HG03103 (cell line): ENCODE measurements at regions not wholly inside any gene's neighbourhood (a gene's known extent, or its start where the extent isn't known, plus 50 kb on each side); places are given as distances from the start of the nearest gene placed in this dataset.
"Not testable (repeated sequence)": the region's sequence is repeated elsewhere in the genome, so short reads cannot be mapped to it uniquely, and the experiment has no call there.

Source experiments
- ATAC-seq: cut with Tn5 transposase; IDR thresholded peaks from one replicate; pipeline ENCODE4 v1.9.1; 2021; ENCODE audit warnings: low read depth; ENCODE audit not compliant: unreplicated experiment

GRCh38 chr1:143786381-143786780 is 185.4 kb downstream of the FAM72C start:
- ATAC-seq: not testable (repeated sequence)

DNA sequence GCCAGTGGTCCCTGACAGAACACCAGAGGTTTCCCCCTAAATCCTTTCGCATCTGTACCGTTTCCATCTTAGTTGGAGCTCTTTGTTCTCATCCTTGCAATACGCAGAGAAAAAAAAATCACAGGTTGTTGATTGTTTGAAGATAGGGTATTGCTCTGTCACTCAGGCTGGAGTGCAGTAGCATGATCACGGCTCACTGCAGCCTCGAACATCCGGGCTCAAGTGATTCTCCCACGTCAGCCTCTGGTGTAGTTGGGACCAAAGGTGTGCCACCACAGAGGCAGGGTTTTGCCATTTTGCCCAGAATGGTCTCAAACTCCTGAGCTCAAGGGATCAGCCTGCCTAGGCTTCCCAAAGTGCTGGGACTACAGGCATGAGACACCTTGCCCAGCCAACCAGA is 185.9 kb downstream of the FAM72C start:
- ATAC-seq: not testable (repeated sequence)

DNA sequence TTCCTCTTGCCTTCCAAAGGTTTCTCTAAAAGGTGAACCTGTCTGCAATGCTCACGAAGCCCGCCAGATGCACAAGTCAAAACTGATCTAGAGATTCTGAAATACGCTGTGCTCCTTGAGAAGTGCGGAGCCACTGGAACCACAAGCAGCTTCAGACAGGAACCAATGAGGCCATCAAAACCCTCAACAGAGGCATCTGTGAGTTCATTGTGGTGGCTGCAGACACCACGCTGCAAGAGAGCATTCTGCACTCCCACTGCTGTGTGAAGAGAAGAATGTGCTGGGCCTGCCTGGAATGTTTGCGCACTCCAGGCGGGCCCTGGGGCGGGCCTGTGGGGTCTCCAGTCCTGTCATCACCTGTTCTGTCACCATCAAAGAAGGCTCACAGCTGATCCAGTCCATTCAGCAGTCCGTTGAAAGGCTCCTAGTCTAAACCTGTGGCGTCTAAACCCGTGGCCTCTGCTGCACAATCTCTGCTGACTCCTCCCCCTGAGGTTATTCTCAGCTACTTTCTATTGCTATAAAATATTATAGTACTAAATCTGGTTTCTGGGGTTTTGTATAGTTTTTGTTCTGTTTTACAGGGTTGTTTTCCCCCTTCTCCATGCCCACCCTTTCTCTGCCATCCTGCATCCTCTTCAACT is 187.4 kb downstream of the FAM72C start:
- not testable (repeated sequence) for ATAC-seq

DNA sequence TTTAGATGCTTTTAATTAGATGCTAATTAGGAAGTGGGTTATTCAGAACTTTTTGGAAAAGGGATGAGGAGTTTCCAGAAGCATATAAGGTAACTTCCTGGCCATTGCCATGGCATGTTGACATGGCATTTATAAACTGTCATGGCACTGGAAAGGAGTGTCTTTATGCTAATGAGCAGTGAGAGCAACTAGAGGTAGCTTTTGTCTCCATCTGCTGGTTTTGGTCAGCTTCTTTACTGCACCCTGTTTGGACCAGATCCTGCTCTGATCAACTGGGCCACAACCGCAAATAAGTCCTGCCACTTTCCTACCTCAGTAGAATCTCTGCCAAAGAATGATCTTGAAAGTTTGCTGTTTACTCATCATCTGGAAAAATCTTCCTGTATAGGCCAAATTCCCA is 193.6 kb downstream of the FAM72C start:
- not testable (repeated sequence) for ATAC-seq

GRCh38 chr1:143764831-143765230 is 207.0 kb downstream of the FAM72C start:
- not testable (repeated sequence) for ATAC-seq

DNA sequence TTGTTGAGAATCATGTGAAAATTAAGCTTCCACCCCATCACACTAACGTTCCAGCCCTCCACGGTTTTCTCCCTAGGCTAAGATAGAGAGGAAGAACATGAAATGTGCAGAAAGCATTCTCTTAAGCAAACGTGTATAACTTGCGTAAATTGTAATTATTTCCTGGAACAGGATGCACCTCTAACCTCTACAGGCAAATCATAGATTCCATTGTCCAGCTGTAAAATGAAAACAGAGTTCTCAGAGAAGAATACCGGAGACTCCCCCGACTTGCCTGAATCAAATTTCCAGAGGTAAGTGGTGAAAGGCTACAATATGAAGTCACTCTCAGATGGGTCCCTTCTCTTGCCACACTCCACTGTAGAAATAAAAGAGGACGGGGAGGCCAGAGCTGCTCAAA is 211.4 kb downstream of the FAM72C start:
- not testable (repeated sequence) for ATAC-seq

GRCh38 chr1:143755961-143756360 is 215.8 kb downstream of the FAM72C start:
- ATAC-seq: not testable (repeated sequence)

- ATAC-seq: no peak
Observed at GRCh38 chr1:143748906-143749305, 222.9 kb downstream of the FAM72C start.

- no peak for ATAC-seq
Observed at GRCh38 chr1:143736562-143736961, 235.2 kb downstream of the FAM72C start.

- no peak for ATAC-seq
Observed at GRCh38 chr1:143735764-143736461, 235.9 kb downstream of the FAM72C start.

GRCh38 chr1:143734261-143734660 is 237.5 kb downstream of the FAM72C start:
- not testable (repeated sequence) for ATAC-seq

DNA sequence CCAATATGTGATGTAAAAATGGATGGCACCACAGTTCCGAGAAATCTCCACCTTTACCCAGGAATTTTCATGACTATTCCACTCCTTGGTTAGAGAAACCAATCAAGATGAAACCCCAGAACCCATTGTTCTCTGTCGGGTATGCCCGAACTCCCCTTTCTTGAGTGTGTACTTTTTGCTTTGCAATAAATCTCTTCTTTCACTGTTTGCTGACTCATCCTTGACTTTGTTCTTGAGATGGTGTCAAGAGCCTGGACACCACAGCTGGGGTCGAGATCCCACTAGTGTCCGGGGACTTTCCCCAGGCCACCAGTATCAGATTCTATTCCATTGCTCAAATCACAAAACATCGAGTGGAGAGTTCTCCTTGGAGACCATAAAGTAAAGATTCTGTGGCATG is 240.9 kb downstream of the FAM72C start:
- ATAC-seq: not testable (repeated sequence)

DNA sequence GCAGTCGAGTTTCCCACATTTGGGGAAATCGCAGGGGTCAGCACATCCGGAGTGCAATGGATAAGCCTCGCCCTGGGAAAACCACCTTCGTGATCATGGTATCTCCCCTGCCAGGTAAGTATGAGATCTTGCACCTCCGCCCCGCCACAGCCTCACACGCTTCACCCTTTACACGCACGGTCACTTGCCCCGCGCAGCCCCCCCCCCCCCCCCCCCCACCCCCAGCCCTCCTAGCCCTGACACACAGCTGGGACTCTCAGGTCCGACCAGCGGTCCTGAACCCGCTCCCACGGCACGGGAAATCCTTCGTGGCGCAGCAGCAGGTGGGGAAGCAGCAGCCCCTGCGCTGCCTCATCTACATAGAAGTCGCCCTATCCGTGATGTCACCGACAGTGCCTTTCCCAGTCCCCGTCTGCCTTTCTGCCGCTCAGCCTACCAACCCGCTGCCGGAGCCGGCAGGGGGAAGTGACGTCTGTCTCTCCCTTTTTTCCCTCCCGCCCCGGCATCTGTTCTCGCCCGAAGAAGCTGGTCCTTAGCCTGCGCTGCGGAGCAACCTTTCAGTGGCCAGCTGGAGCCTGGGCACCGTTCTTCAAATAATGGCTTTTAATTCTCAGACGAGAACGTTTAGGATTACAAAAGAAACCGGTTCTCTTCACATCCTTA is 242.2 kb downstream of the FAM72C start:
- peak; percentile 52 for ATAC-seq

DNA sequence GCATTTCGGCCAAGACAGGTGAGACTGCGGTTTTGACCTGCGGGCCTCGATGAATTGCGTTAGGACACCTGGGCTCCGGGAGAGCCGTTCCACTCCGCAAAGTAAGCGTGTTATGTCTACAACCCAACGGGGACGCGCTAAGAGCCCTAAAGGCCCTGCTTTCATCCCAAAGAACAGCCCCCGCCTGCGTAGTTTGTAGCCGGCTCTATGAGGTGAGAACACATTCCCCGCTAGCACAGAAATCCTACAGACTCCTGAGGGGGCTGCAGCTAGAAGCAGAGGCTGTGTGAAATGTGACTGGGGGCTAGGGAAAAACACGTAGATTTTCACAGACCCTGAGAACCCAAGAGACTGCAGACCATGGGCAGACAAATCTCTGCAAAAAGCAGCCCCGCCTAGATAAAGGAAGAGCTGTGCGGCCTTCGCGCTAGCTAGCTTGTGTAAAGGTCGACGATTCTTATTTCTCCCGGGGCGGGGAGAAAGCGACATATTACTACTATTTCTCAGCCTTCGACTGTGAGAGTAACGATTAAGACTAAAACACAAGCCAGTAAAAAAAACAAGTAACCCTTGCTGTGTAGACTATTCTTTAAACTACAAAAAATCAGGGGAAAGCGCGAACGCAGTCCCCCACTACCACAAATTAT is 242.9 kb downstream of the FAM72C start:
- ATAC-seq: peak; percentile 95

- no peak for ATAC-seq
Observed at GRCh38 chr1:143727263-143727662, 244.5 kb downstream of the FAM72C start.

- ATAC-seq: no peak
Observed at GRCh38 chr1:143721024-143721373, 250.8 kb downstream of the FAM72C start.

- ATAC-seq: no peak
Observed at GRCh38 chr1:143720087-143721023, 251.4 kb downstream of the FAM72C start.

DNA sequence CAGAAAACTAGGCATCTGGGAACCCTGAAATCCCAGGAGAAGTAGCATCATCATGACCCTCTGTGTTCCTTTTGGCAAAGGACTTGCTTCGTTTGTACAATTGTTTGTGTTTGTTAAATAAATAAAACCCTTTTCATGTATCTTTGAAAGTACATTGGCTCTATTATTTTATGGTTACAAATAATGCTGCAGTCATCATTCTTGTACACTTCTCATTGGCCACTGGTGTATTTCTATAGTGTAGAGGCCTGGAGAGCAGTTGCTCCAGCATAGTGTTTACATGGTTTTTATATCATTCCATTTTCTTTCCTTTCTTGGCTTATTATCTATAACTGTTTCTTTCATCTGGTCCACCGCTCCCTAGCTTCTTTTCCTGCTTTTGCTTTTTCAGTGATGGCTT is 253.3 kb downstream of the FAM72C start:
- no peak for ATAC-seq

DNA sequence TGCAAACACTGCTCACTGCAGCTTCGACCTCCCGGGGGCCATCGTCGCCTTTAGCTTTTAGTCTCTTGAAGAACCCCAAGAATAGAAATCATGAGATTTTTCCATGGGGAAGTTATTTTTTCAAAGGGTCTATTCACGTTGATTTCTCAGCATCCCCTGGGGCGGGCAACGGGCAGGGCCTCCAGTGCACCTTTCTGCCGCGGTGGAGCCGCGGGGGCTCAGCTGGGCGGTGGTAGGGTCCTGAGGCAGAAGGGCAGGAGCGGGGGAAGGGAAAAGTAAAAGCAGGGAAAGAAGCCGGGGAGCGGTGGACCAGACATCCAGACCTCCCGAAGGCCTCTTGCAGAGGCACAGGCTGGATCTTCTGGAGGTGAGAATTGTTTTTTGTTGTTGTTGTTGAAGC is 253.8 kb downstream of the FAM72C start:
- ATAC-seq: no peak

GRCh38 chr1:143717434-143717833 is 254.4 kb downstream of the FAM72C start:
- ATAC-seq: no peak
